HL-60 (cell line): ENCODE measurements at regions not wholly inside any gene's neighbourhood (a gene's known extent, or its start where the extent isn't known, plus 50 kb on each side); places are given as distances from the start of the nearest gene placed in this dataset.

Experiments
- GABPA ChIP-seq: IDR thresholded peaks from 2 replicates; pipeline ENCODE4 v1.6.1; 2012; ENCODE audit warnings: low read depth
- POLR2AphosphoS5 ChIP-seq: IDR thresholded peaks from 2 replicates; pipeline ENCODE4 v1.6.1; 2012; ENCODE audit warnings: low read depth
- SPI1 ChIP-seq: IDR thresholded peaks from 2 replicates; pipeline ENCODE4 v1.6.1; 2012; ENCODE audit warnings: low read depth, mild to moderate bottlenecking, borderline replicate concordance
- TF ChIP-seq, protein P1 (sequence below): IDR thresholded peaks from one replicate; pipeline ENCODE4 v1.5.1; 2011; ENCODE audit warnings: low read length, control low read depth, inconsistent platforms; ENCODE audit not compliant: insufficient read depth
- TF ChIP-seq, protein P2 (sequence below): IDR thresholded peaks from 2 replicates; pipeline ENCODE4 v1.6.1; 2012; ENCODE audit warnings: low read depth; ENCODE audit not compliant: insufficient replicate concordance

DNA sequence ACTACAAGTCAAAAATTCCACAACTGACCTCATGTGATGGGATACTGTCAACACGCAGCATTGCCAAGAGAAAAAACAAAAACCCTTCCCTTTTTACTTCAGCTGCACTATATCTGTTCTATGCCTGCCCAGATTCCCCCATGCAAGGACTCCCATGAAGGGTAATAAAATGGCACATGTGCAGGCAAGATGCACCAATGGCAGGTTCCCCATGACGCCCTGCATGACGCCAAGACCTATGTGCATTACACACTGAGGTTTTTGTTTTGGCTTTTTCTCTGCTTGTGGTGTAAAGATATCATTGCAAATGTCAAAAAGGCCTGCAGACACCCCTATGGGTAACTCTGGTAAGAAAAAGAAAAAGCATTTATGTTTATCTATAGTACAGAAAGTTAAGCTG, 403.4 kb downstream of the HDGFL1 start:
- no peak for TF ChIP-seq POLR2AphosphoS5
- TF ChIP-seq, protein P1, sequence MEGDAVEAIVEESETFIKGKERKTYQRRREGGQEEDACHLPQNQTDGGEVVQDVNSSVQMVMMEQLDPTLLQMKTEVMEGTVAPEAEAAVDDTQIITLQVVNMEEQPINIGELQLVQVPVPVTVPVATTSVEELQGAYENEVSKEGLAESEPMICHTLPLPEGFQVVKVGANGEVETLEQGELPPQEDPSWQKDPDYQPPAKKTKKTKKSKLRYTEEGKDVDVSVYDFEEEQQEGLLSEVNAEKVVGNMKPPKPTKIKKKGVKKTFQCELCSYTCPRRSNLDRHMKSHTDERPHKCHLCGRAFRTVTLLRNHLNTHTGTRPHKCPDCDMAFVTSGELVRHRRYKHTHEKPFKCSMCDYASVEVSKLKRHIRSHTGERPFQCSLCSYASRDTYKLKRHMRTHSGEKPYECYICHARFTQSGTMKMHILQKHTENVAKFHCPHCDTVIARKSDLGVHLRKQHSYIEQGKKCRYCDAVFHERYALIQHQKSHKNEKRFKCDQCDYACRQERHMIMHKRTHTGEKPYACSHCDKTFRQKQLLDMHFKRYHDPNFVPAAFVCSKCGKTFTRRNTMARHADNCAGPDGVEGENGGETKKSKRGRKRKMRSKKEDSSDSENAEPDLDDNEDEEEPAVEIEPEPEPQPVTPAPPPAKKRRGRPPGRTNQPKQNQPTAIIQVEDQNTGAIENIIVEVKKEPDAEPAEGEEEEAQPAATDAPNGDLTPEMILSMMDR = no peak
- TF ChIP-seq SPI1 = no peak
- no peak for TF ChIP-seq GABPA
- TF ChIP-seq, protein P2, sequence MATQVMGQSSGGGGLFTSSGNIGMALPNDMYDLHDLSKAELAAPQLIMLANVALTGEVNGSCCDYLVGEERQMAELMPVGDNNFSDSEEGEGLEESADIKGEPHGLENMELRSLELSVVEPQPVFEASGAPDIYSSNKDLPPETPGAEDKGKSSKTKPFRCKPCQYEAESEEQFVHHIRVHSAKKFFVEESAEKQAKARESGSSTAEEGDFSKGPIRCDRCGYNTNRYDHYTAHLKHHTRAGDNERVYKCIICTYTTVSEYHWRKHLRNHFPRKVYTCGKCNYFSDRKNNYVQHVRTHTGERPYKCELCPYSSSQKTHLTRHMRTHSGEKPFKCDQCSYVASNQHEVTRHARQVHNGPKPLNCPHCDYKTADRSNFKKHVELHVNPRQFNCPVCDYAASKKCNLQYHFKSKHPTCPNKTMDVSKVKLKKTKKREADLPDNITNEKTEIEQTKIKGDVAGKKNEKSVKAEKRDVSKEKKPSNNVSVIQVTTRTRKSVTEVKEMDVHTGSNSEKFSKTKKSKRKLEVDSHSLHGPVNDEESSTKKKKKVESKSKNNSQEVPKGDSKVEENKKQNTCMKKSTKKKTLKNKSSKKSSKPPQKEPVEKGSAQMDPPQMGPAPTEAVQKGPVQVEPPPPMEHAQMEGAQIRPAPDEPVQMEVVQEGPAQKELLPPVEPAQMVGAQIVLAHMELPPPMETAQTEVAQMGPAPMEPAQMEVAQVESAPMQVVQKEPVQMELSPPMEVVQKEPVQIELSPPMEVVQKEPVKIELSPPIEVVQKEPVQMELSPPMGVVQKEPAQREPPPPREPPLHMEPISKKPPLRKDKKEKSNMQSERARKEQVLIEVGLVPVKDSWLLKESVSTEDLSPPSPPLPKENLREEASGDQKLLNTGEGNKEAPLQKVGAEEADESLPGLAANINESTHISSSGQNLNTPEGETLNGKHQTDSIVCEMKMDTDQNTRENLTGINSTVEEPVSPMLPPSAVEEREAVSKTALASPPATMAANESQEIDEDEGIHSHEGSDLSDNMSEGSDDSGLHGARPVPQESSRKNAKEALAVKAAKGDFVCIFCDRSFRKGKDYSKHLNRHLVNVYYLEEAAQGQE = no peak
